AG04450 (cell line): ENCODE measurements at regions not wholly inside any gene's neighbourhood (a gene's known extent, or its start where the extent isn't known, plus 50 kb on each side); places are given as distances from the start of the nearest gene placed in this dataset. TPM values are rescaled to one million over a fixed set of nuclear protein-coding genes. Genes with fewer than 3 reads are reported as not detected.

Source experiments
- CTCF ChIA-PET: fragments of 300-600, 350-600 bp; formaldehyde crosslinking; extraction: SDS; loops from one replicate; lab custom pipeline; 2022; ENCODE audit warnings: antibody characterized with exemption, inconsistent platforms; lab: Charles Lee
- POLR2A ChIA-PET: fragments of 350-600 bp; formaldehyde crosslinking; extraction: SDS; loops from one replicate; lab custom pipeline; 2021; ENCODE audit warnings: antibody characterized with exemption, inconsistent platforms; lab: Yijun Ruan, JAX
- DNase-seq: peaks from one replicate; pipeline ENCODE4 v3.0.0-alpha.2; 2011; ENCODE audit warnings: low read depth, low spot score
- H3K27ac ChIP-seq: one replicate; pipeline ENCODE4 v1.5.1; 2012; ENCODE audit warnings: low read depth, low read length, control low read depth
- H3K27me3 ChIP-seq: one replicate; pipeline ENCODE4 v1.6.0; 2012; ENCODE audit warnings: low read length; ENCODE audit not compliant: control insufficient read depth, insufficient read depth
- H3K4me3 ChIP-seq: 2 replicates; pipeline ENCODE4 v1.5.1; 2011; ENCODE audit warnings: mild to moderate bottlenecking, low read depth, low read length, control low read depth
- H3K9me3 ChIP-seq: 2 replicates; pipeline ENCODE4 v1.5.1; 2012; ENCODE audit warnings: low read length; ENCODE audit not compliant: control insufficient read depth, insufficient read depth
- small RNA-seq: library from RNA; depleted of rRNA; stranded (forward); fragments of <200 nt; gene quantifications from one replicate; pipeline ENCODE3, GENCODE V24; 2012; ENCODE audit warnings: low read depth; ENCODE audit not compliant: insufficient read length
- TF ChIP-seq, protein P1 (sequence below): IDR thresholded peaks from 2 replicates; pipeline ENCODE4 v1.5.1; 2011; ENCODE audit warnings: low read depth, low read length, control low read depth, inconsistent platforms

GRCh38 chrX:140943513-140943912 lies 58.9 kb upstream of the SPANXB1 start:
- H3K27ac ChIP-seq, result no peak overlapping the region
- CTCF ChIA-PET, result no interaction called here
- TF ChIP-seq, protein P1, sequence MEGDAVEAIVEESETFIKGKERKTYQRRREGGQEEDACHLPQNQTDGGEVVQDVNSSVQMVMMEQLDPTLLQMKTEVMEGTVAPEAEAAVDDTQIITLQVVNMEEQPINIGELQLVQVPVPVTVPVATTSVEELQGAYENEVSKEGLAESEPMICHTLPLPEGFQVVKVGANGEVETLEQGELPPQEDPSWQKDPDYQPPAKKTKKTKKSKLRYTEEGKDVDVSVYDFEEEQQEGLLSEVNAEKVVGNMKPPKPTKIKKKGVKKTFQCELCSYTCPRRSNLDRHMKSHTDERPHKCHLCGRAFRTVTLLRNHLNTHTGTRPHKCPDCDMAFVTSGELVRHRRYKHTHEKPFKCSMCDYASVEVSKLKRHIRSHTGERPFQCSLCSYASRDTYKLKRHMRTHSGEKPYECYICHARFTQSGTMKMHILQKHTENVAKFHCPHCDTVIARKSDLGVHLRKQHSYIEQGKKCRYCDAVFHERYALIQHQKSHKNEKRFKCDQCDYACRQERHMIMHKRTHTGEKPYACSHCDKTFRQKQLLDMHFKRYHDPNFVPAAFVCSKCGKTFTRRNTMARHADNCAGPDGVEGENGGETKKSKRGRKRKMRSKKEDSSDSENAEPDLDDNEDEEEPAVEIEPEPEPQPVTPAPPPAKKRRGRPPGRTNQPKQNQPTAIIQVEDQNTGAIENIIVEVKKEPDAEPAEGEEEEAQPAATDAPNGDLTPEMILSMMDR, result no peak
- H3K4me3 ChIP-seq, result no peak overlapping the region
- no peak for DNase-seq
- H3K27me3 ChIP-seq, result no peaks in the 10 kb centered on the region
- no peaks in the 10 kb centered on the region for H3K9me3 ChIP-seq
- POLR2A ChIA-PET, result no interaction called here

- ChIA-PET CTCF (no interaction called here), POLR2A (no interaction called here)
- TF ChIP-seq, protein P1, result no peak
These were observed 57.7 kb upstream of the SPANXB1 start for GRCh38 chrX:140944710-140945109.

GRCh38 chrX:140948827-140949226 lies 53.6 kb upstream of the SPANXB1 start:
- DNase-seq, result no peak
- TF ChIP-seq, protein P1, result no peak
- Histone ChIP-seq H3K27me3 (no peaks in the 10 kb centered on the region), H3K4me3 (no peak overlapping the region), H3K9me3 (no peaks in the 10 kb centered on the region), H3K27ac (no peak overlapping the region)
- ChIA-PET POLR2A (no interaction called here), CTCF (no interaction called here)

More at GRCh38 chrX:140944710-140945109, 57.7 kb upstream of the SPANXB1 start:
- Histone ChIP-seq H3K9me3 (no peaks in the 10 kb centered on the region), H3K27me3 (no peaks in the 10 kb centered on the region), H3K4me3 (no peak overlapping the region), H3K27ac (no peak overlapping the region)
- no peak for DNase-seq

DNA sequence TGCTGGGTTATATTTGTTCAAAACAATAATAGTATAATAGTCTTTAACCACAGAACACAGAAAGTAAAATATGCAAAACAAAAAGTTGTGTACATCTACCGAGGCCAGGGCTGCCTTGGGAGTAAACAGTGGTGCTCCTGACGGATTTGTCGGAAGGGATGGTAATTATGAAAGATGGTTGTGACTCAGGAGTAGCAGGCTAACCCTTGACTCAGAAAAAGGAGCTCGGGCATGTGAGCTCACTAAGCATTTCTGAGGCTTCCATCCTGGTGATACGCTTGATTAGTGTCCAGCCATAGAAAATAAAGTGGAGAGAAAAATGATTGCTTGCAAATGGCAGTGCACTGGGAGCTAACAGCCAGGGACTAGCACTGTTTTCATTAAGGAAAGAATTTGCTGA lies 53.2 kb upstream of the SPANXB1 start:
- POLR2A ChIA-PET, result no interaction called here
- CTCF ChIA-PET, result no interaction called here
- Histone ChIP-seq H3K27me3 (no peaks in the 10 kb centered on the region), H3K27ac (no peak overlapping the region), H3K9me3 (no peaks in the 10 kb centered on the region), H3K4me3 (no peak overlapping the region)
- DNase-seq, result no peak
- TF ChIP-seq, protein P1, result no peak

Small RNA genes in the stretch of these regions (small RNA-seq; reads per million reads assigned to genes)
- gene MIR320D2, result not detected
